ENCODE measurements at regions not wholly inside any gene's neighbourhood (a gene's known extent, or its start where the extent isn't known, plus 50 kb on each side); places are given as distances from the start of the nearest gene placed in this dataset.
"Not testable (repeated sequence)": the region's sequence is repeated elsewhere in the genome, so short reads cannot be mapped to it uniquely, and the experiment has no call there.

DNA sequence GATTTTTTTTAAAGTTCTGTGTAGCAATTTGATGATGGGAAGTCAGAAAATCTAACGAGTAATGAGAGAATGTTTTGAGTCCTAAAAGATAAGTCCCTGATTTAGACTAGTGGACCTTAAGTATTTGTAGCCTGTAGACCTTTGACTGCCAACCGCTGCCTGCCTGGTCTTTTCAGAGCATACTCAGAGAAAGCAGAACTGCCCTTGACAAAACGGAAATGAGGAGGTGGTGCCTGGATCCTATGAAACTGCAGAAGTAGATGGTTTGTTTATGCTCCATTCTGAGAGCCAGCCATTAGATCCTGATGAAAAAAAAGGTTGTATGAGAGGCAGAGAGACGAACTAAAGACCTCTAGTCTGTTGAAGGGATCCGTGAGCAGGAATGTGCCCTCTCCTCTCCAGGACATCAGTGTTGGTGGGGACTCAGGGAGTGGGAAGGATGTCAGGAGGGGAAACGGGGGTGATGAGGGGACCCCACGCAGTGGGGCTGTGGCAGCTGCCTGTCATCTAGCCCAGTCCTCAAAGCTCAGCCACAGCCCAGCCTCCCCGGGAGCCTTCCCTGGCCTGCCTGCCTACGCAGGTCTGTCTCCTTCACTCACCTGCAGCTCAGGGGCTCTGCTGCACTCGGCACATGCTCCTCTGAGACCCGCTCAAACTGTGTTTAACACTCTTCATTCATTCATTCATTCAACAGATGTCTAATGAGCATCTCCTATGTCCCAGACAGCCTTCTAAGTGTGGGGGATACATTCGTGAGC, 447.5 kb downstream of the AACS start:
- no peak for DNase-seq
- ATAC-seq = no peak
- intact Hi-C loops (cut with DNase I) = no loop called here

- DNase-seq = no peak
- intact Hi-C loops (cut with DNase I) = no loop called here
- no peak for ATAC-seq
Observed at GRCh38 chr12:125515887-125516286, 450.7 kb downstream of the AACS start.

DNA sequence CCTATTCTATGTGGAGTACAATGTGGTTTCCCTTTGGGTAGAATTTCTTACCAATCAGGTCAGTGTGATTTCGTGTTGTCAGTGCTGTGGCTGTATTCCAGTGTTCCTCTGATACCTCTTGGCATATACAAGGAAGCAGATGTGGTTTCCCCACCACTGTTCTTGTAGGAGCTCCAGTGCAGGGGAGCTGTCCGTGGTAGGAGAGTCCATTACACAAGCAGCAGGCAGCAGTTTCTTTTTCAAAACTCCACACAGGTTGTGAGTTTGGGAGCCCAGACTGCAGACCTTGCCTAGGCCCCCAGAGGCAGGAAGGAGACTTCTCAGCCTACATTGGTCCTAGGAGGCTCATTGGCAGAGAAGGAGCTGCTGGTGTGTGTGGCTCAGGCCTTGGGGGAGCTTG, 452.8 kb downstream of the AACS start:
- DNase-seq (no peak), ATAC-seq (no peak)
- intact Hi-C loops (cut with DNase I) = no loop called here

DNA sequence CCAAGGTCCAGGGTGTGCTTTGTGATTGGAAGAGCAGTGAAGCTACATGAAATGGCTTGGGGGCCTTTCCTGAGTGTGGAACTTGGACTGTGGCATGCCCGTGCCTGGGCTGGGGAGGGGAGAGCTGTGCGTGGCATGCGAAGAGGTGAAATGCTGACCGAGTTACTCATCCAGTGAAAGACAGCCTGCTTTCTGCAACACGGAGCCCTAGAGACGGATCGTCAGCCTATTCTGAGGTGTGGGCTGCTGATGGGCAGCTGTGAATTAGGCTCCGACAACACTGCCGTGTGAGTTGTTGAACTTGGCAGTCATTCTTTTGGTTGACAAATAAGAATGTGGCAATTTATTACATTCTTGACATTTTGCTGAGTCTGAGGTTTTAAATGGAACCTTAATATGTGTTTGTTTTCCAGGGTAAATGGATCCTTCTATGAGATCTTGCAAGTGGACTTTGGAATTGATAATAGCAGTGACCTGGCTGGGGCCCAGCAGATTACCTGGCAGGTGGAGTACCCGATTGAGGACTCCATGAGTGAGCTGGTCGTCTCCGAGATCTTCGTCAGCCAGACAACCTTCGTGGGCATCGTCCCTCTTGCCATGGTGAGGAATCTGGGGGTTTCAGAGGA, 453.9 kb downstream of the AACS start:
- ATAC-seq (no peak), DNase-seq (no peak)
- intact Hi-C loops (cut with DNase I) = no loop called here

DNA sequence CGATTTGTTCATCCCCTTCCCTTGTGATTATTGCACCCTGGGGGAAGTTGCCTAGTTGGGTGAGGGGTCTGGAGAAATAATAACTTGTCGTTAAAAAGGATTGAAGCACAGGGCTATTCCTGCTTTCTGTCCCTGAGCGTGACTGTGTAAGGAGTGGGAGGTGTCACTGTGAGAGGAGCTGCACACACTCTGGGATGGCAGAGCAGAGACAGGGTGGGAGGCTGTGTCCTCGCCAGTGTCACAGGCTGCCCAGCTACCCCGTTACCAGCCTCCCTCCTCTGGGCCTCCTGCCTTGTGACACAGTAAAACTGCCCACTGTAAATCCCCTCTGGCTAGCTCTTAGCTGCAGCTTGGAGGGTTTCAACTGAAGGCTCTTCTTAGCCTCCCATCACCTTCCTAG, 460.6 kb downstream of the AACS start:
- intact Hi-C loops (cut with DNase I) = no loop called here
- no peak for DNase-seq
- no peak for ATAC-seq

DNA sequence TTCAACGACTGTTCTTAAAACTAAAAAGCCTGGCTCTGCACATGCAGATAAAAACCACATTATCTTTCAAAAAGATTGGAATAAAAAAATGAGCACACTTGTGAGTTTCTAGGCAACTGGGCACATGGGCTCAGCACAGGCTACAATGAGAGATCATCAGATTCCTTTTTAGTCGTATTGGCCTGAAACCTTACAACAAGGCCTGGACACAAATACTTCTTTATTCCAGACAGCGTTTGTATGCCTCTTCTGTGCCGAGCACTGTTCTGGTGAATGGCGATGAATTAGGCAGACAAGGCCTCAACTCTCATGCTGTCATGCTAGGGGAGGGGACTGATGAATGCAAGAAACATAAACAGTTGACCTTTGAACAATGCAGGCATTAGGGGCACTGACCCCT, 463.0 kb downstream of the AACS start:
- intact Hi-C loops (cut with DNase I) = no loop called here
- no peak for ATAC-seq
- DNase-seq = no peak

GRCh38 chr12:125530201-125530600, 465.0 kb downstream of the AACS start:
- ATAC-seq (no peak), DNase-seq (no peak)
- intact Hi-C loops (cut with DNase I) = loop anchor here (5.0 to 10.0 kb wide), 3 partner anchors 1215 to 1345 kb away; no protein-coding TSS in a partner anchor

DNA sequence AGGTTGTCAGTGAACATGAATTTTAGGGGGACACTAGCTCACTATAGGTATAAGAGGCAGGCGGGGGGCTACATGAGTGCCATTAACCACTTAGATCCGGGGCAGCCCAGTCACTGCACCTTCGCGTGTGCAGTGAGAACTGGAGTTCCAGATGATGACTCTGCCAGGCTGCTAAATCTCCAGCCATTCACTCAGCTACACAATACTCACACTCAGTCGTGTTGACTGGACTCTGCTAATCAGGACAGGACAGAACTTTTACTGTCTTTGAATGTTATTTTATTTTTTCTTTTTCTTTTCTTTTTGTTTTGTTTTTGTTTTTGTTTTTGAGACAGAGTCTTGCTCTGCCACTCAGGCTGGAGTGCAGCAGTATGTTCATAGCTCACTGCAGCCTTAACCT, 465.6 kb downstream of the AACS start:
- intact Hi-C loops (cut with DNase I) = loop anchor here (5.0 to 10.0 kb wide), 3 partner anchors 1214 to 1344 kb away; no protein-coding TSS in a partner anchor
- ATAC-seq (no peak), DNase-seq (no peak)

- intact Hi-C loops (cut with DNase I) = loop anchor here (5.0 to 10.0 kb wide), 3 partner anchors 1213 to 1343 kb away; no protein-coding TSS in a partner anchor
Observed at GRCh38 chr12:125531574-125531973, 466.3 kb downstream of the AACS start.

DNA sequence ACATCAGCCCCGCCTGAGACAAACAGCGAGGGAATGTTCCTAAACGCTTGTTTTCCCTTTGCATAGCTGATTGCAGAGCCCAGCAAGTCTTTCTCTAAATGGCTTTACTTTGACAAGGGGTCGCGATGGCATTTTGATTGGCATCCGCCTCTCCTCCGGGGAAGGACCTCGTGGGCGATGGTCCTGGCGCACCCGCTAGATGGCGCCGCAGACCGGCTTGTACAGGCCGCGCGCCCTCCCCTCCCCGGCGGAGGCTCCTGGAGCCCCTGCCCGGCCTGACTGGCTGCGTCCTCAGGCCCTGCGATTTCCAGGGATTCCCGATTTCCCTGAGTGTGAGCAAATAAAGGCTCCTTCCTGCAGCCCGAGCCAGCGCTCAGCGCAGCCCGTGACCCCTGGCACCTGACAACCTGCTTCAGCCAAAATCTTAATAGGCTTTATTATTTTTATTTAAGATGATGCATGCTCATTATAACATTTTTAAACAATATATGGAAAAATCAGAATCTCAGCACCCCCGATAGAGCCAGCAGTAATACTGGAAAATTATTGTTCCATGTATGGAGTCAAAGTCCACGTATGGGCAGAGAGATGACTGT, 468.3 kb downstream of the AACS start:
- DNase-seq = no peak
- intact Hi-C loops (cut with DNase I) = loop anchor here (5.0 to 10.0 kb wide), 3 partner anchors 1211 to 1341 kb away; no protein-coding TSS in a partner anchor
- peak; percentile 74 to 75 for ATAC-seq

More at GRCh38 chr12:125531574-125531973, 466.3 kb downstream of the AACS start:
- ATAC-seq (no peak), DNase-seq (no peak)

- intact Hi-C loops (cut with DNase I) = loop anchor here (10.0 kb wide), 2 partner anchors 1206 to 1336 kb away; no protein-coding TSS in a partner anchor
- DNase-seq = no peak
- peak in 1 of 2 donors; percentile 45 for ATAC-seq
Observed at GRCh38 chr12:125538401-125539199, 473.4 kb downstream of the AACS start.

- ATAC-seq = peak in 1 of 2 donors; percentile 87
- no peak for DNase-seq
- intact Hi-C loops (cut with DNase I) = no loop called here
Observed at GRCh38 chr12:125540580-125541204, 475.5 kb downstream of the AACS start.

- intact Hi-C loops (cut with DNase I) = no loop called here
- no peak for DNase-seq
- ATAC-seq = no peak
Observed at GRCh38 chr12:125544960-125545359, 479.7 kb downstream of the AACS start.

GRCh38 chr12:125549171-125549570, 483.9 kb downstream of the AACS start:
- intact Hi-C loops (cut with DNase I) = no loop called here
- ATAC-seq (no peak), DNase-seq (no peak)

- intact Hi-C loops (cut with DNase I) = no loop called here
- DNase-seq (no peak), ATAC-seq (no peak)
Observed at GRCh38 chr12:125549836-125550235, 484.6 kb downstream of the AACS start.

- intact Hi-C loops (cut with DNase I) = no loop called here
- DNase-seq (no peak), ATAC-seq (no peak)
Observed at GRCh38 chr12:125552295-125552694, 487.1 kb downstream of the AACS start.

- DNase-seq; intact Hi-C loops (cut with DNase I); ATAC-seq: not testable (repeated sequence)
Observed at GRCh38 chr12:125561008-125561407, 495.8 kb downstream of the AACS start.

GRCh38 chr12:125564753-125565152, 499.5 kb downstream of the AACS start:
- intact Hi-C loops (cut with DNase I) = no loop called here
- no peak for DNase-seq
- no peak for ATAC-seq

DNA sequence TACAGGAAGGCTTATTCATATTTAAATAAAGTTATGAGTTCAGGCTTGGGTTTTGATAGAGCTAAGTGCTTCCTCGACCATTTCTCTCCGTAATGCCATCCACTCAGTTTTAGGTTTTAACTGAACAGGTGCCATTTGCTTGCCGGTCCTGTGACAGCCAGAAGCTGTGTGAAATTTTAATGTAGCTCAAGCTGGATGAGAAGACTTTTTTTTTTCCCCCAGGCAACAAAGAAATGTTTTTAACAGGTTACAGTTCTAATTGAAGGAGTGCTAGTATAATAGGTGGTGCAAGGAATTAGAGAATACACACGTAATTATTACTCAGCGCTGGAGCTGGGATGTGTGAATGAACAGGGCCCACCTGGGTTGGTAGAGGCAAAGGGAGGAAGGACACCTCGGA, 502.3 kb downstream of the AACS start:
- intact Hi-C loops (cut with DNase I) = no loop called here
- DNase-seq (no peak), ATAC-seq (no peak)
